GM12875 (cell line): ENCODE measurements at regions not wholly inside any gene's neighbourhood (a gene's known extent, or its start where the extent isn't known, plus 50 kb on each side); places are given as distances from the start of the nearest gene placed in this dataset.

Source experiments
- H3K4me3 ChIP-seq: one replicate; pipeline ENCODE4 v1.5.1; 2011; ENCODE audit warnings: low read depth, low read length, control low read depth
- CTCF ChIP-seq: IDR thresholded peaks from 2 replicates; pipeline ENCODE4 v1.5.1; 2011; ENCODE audit warnings: low read depth, mild to moderate bottlenecking, control low read depth, inconsistent platforms, low read length, moderate library complexity, borderline replicate concordance; ENCODE audit not compliant: insufficient read depth

- TF ChIP-seq CTCF: no peak
- H3K4me3 ChIP-seq: no peak overlapping the region
These were observed 439.2 kb upstream of the SMARCA2 start for GRCh38 chr9:1575939-1576338.

GRCh38 chr9:1580215-1580614 lies 434.9 kb upstream of the SMARCA2 start:
- no peak overlapping the region for H3K4me3 ChIP-seq
- TF ChIP-seq CTCF: no peak

- TF ChIP-seq CTCF: no peak
- H3K4me3 ChIP-seq: no peak overlapping the region
These were observed 433.2 kb upstream of the SMARCA2 start for GRCh38 chr9:1581926-1582325.

GRCh38 chr9:1591310-1591709 lies 423.8 kb upstream of the SMARCA2 start:
- H3K4me3 ChIP-seq: no peak overlapping the region
- TF ChIP-seq CTCF: no peak

GRCh38 chr9:1598270-1598669 lies 416.9 kb upstream of the SMARCA2 start:
- no peak overlapping the region for H3K4me3 ChIP-seq
- TF ChIP-seq CTCF: no peak

- no peak for TF ChIP-seq CTCF
- H3K4me3 ChIP-seq: no peak overlapping the region
These were observed 415.2 kb upstream of the SMARCA2 start for GRCh38 chr9:1599961-1600360.

- no peak overlapping the region for H3K4me3 ChIP-seq
- peak; percentile 59; the same call in 1 of the 2 replicates for TF ChIP-seq CTCF
These were observed 410.1 kb upstream of the SMARCA2 start for GRCh38 chr9:1604942-1605560.
